Thymus (tissue), 11 donors: ENCODE measurements at regions not wholly inside any gene's neighbourhood (a gene's known extent, or its start where the extent isn't known, plus 50 kb on each side); places are given as distances from the start of the nearest gene placed in this dataset.

Experiments
- DNase-seq, 9 donors: peaks; one replicate each; pipeline ENCODE4 v3.0.0-alpha.2; 2013; ENCODE audit warnings: low spot score in 9 of 9, low read depth in 6 of 9, missing footprints in 1 of 9
- H3K27ac ChIP-seq, 2 donors: one replicate each; pipeline ENCODE4 v1.5.1; 2013; ENCODE audit warnings: control low read depth in 1 of 2, low read depth in 1 of 2, low read length in 1 of 2, mild to moderate bottlenecking in 1 of 2, moderate library complexity in 1 of 2
- H3K27me3 ChIP-seq, 2 donors: one replicate each; pipeline ENCODE4 v1.5.1; 2013; ENCODE audit warnings: low read length in 1 of 2; ENCODE audit not compliant: control insufficient read depth in 2 of 2, insufficient read depth in 1 of 2
- H3K36me3 ChIP-seq, 2 donors: one replicate each; pipeline ENCODE4 v1.5.1; 2013; ENCODE audit warnings: low read length in 1 of 2, mild to moderate bottlenecking in 1 of 2, moderate library complexity in 1 of 2; ENCODE audit not compliant: control insufficient read depth in 2 of 2, insufficient read depth in 2 of 2
- H3K4me1 ChIP-seq, 2 donors: one replicate each; pipeline ENCODE4 v1.5.1; 2013; ENCODE audit warnings: low read length in 2 of 2; ENCODE audit not compliant: control insufficient read depth in 2 of 2, insufficient read depth in 2 of 2
- H3K4me3 ChIP-seq, 2 donors: one replicate each; pipeline ENCODE4 v1.5.1; 2013; ENCODE audit warnings: low read length in 2 of 2, control low read depth in 1 of 2, mild to moderate bottlenecking in 1 of 2
- H3K9me3 ChIP-seq, 2 donors: one replicate each; pipeline ENCODE4 v1.5.1; 2013; ENCODE audit warnings: low read length in 1 of 2, mild to moderate bottlenecking in 1 of 2; ENCODE audit not compliant: control insufficient read depth in 2 of 2, insufficient read depth in 1 of 2
- WGBS: extraction: QIAGEN DNeasy Blood & Tissue Kit; methylation state at CpG from one replicate; pipeline ENCODE4 v1.1.7; 2013; 5-methylcytosine and 5-hydroxymethylcytosine counted together
- donor health status: healthy.

DNA sequence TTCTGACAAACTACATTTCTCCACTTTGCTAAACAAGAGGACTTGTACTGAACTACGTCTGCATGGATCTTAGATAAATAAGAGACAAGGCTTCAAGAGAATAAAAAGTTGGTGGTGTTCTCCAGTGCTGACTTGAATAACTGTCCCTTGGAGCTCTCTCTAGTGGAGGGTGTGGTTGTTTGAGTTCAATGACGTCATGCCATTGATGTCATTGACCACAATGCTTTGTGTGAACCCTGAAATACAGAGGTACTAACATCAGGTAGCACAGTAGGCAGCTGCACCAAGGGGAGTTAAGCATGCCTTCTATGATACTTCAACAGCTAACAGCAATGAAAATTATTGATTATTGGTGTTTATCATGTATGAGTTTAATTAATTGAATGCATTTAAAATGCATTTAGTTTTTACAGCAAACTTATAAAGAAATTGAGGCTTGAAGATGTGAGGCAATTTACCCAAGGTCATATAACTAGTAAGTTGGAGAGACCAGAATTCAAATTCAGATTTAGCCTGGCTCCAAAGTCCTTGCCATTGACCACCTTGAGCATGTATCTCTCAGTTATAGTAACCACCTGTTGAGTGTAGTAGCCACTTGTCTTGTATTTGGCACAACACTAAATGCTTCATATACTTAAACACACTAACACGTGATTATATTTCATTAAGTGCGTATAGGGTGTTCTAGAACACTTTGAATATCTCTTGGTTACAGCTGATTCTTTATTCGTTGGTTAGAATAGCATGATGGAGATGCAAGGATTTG, 126.0 kb upstream of the ANKRD28 start:
- H3K27me3 ChIP-seq, result no peaks in the 10 kb centered on the region
- H3K4me1 ChIP-seq, result no peaks in the 10 kb centered on the region
- no peak overlapping the region for H3K27ac ChIP-seq
- DNase-seq, result peak in 1 of 9 donors; percentile 9
- H3K36me3 ChIP-seq, result no peaks in the 10 kb centered on the region
- no peaks in the 10 kb centered on the region for H3K9me3 ChIP-seq
- 95% methylated on average over 5 of the region's 5 CpGs for WGBS
- H3K4me3 ChIP-seq, result no peak overlapping the region

DNA sequence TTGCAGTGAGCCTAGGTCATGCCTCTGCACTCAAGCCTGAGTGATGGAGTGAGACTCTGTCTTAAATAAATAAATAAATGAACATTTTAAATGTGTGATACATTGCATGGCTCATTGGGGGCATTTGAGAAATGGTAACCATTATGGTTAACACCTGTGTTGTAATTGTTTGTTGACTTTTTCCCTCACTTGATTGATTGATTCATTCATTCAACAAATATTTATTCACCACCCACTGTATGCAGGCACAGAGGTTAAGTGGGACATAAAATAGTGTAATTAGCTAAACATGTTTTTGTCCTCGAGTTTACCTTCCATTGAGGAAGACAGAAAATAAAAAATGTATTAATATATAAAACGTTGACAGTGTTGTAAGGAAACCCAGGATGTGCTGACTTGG, 127.1 kb upstream of the ANKRD28 start:
- DNase-seq, result no peak
- H3K4me1 ChIP-seq, result no peaks in the 10 kb centered on the region
- H3K9me3 ChIP-seq, result no peaks in the 10 kb centered on the region
- H3K27me3 ChIP-seq, result no peaks in the 10 kb centered on the region
- no peak overlapping the region for H3K27ac ChIP-seq
- H3K36me3 ChIP-seq, result no peaks in the 10 kb centered on the region
- H3K4me3 ChIP-seq, result no peak overlapping the region
- 91% methylated on average over 2 of the region's 2 CpGs for WGBS

DNA sequence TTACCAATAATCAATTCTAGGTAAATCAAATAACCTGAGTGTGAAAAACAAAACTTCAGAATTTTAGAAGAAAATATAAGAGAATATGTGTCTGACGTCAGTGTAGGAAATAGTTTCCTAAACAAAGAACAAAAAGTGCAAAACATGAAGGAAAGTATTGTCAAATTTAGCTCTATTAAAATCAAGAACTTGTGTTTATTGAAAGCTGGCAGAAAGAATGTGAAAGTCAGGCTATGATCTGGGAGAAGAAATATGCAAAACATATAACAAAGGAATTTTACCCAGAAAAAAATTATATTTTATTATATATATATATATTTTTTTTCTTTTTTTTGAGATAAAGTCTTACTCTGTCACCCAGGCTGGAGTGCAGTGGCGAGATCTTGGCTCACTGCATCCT, 129.1 kb upstream of the ANKRD28 start:
- DNase-seq, result no peak
- no peak overlapping the region for H3K27ac ChIP-seq
- H3K27me3 ChIP-seq, result no peaks in the 10 kb centered on the region
- no peaks in the 10 kb centered on the region for H3K4me1 ChIP-seq
- no peaks in the 10 kb centered on the region for H3K9me3 ChIP-seq
- WGBS, result 97% methylated on average over 2 of the region's 2 CpGs
- H3K4me3 ChIP-seq, result no peak overlapping the region
- no peaks in the 10 kb centered on the region for H3K36me3 ChIP-seq

DNA sequence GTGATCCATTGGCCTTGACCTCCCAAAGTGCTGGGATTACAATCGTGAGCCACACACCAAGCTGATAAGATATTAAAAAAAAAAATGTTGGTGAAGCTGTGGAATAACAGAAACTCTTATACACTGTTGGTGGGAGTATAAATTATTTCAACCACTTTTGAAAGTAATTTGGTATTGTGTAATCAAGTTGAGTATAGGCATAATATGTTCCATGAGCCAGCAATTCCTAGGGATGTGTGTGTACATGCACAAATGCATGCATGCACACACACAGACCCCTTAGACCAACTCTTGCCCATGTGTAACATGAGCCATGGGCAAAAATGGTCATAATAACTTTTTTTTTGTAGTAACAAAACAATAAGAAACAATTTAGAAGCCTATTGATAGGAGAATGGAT, 130.2 kb upstream of the ANKRD28 start:
- Histone ChIP-seq H3K27ac (no peak overlapping the region), H3K9me3 (no peaks in the 10 kb centered on the region), H3K36me3 (no peaks in the 10 kb centered on the region), H3K27me3 (no peaks in the 10 kb centered on the region), H3K4me1 (no peaks in the 10 kb centered on the region), H3K4me3 (no peak overlapping the region)
- WGBS, result 98% methylated on average over 1 of the region's 1 CpG
- DNase-seq, result no peak

DNA sequence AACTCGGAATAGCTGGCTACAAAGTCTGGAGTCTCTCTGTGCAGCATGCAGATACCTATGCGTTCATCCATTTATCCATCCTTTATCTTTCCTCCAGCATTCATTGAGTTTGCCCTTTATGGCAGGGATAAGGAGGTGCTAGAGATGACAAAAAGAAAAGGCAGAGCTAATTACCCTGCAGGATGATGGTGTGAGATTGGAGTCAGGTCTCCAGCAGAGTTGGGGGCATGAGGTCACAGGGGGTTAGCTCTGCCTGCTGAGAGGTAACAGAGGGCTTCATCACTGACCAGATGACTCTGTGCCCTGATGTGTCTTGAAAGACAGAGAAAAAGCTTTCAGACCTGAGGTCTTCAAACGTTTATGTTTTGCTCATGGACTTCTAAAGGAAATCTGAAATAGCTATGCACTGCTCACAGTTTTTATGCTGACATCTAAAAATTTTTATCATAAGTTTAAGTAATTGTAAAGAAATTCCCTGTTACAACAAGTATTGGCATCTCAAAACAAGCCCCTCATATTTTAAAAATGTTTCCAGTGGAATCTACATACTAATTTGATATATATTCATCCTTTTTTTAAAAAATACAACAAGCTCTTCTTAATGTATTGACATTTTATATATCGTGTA, 132.3 kb upstream of the ANKRD28 start:
- Histone ChIP-seq H3K9me3 (no peaks in the 10 kb centered on the region), H3K4me1 (no peaks in the 10 kb centered on the region), H3K36me3 (no peaks in the 10 kb centered on the region), H3K27ac (no peak overlapping the region), H3K27me3 (no peaks in the 10 kb centered on the region), H3K4me3 (no peak overlapping the region)
- no peak for DNase-seq
- WGBS, result 81% methylated on average over 4 of the region's 4 CpGs

DNA sequence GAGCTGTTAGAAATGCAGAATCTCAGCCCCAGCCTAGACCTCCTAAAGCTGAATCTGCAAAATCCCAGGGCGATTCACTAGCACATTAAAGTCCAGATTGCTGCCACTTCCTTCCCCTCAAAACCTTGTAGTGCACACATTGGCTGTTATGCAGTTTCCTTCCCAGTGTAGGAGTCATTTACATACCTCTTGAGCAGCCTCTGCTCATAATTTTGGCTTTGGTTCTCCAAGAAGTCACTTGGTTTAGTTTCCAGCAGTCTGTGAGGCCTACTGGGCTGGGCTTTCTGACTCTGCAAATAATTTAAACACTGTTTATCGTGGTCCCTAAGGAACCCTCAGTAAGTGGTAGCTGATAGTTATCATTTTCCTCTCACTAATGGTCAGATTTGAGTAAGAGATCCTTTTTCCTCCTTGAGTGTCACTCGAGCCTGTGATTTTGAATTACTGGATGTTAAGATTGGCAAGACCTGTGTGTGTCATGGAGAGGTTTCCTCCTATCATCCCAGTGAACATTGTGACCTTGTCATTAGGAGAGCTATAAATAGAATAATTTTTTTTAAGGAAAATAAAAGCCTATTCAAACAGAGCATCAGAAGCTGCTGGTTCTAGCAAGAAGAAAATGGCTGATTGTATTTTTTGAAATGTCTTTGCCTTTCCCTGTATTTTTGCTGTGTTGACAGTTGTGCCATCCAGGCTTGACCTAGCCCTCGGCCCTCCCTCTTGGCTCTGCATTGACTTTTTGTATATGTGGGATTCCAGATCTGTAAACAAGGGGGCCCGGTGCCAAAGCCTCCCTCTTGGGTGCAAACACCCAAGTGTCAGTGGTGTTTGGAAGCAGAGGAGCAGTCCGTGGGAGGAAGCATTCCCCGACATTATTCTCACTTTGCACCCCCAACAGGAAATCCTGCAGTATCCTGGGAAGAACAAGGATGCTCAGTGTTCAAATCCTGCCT, 134.8 kb upstream of the ANKRD28 start:
- H3K36me3 ChIP-seq, result no peaks in the 10 kb centered on the region
- no peaks in the 10 kb centered on the region for H3K27me3 ChIP-seq
- no peak for DNase-seq
- H3K4me1 ChIP-seq, result no peaks in the 10 kb centered on the region
- H3K9me3 ChIP-seq, result no peaks in the 10 kb centered on the region
- H3K4me3 ChIP-seq, result no peak overlapping the region
- no peak overlapping the region for H3K27ac ChIP-seq
- 54% methylated on average over 7 of the region's 7 CpGs for WGBS

DNA sequence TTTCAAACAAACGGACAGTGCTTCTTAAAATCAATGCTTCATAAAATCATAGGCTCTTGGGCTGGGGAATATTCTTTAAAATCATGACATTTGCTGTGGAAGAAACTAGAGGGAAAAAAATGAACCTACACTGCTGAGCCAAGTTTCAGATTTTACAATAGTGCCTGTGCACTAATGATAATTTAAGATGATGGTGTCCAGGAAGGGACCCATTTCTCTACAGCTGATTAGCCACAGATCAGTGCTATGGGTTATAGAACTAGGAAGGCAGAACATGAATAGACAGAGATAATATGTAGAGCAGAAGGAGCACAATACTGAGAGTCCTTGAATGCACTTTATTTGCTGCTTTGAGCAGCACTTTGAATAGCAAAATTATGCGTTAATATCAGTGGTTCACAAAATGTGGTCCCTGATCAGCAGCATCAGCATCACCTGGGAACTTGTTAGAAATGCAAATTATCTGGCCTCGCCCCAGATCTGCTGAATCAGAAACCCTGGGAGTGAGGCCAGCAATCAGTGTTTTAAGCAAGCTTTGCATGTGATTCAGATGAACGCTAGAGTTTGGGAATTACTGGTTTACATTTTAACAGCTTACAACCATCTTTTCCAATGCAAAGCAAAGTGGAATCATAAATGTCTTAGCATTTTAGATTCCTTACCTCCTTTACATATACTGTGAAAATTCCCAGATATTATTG, 135.8 kb upstream of the ANKRD28 start:
- no peak for DNase-seq
- H3K27me3 ChIP-seq, result no peaks in the 10 kb centered on the region
- H3K36me3 ChIP-seq, result no peaks in the 10 kb centered on the region
- no peak overlapping the region for H3K27ac ChIP-seq
- H3K9me3 ChIP-seq, result no peaks in the 10 kb centered on the region
- no peaks in the 10 kb centered on the region for H3K4me1 ChIP-seq
- H3K4me3 ChIP-seq, result no peak overlapping the region
- WGBS, result 82% methylated on average over 4 of the region's 4 CpGs

DNA sequence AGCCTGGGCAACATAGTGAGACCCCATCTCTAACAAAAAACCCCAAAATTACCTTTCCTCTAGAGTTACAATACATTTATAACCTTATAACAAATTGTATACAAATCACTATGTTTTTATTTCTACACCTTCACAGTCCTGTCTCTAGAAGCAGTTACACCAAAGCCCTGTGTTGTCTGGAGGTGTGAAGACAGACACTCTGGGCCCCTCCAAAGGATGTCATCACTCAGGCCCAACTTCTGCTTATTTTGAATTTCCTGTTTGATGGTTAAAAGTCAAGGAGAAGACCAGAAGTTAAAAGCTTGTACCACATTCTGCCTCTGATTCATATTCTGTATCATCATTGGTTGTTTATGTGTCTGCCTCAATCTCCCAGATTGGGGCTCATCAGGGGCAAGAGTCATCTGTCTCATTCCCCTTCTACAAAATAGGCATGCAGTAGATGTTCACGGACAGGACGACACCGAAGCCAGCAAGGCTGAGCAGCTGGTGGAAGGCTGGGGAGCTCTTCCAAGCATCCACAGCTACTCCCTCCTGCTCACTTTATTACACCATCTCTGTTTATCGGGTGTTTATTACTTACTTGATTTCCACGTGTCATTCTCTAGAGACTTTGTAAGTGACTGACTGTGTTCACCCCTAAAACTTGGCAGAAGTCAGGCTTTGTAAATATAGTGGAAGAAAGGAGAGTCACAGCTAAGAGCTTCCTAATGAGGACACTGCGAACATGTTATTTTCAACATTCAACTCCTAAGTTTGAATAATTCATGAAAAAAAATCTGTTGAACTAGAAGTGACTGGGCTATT, 136.8 kb upstream of the ANKRD28 start:
- Histone ChIP-seq H3K9me3 (no peaks in the 10 kb centered on the region), H3K4me3 (no peak overlapping the region), H3K27me3 (no peaks in the 10 kb centered on the region), H3K36me3 (no peaks in the 10 kb centered on the region), H3K27ac (no peak overlapping the region), H3K4me1 (no peaks in the 10 kb centered on the region)
- DNase-seq, result no peak
- WGBS, result 94% methylated on average over 6 of the region's 6 CpGs
